Naive B cell (primary cell): ENCODE measurements at regions not wholly inside any gene's neighbourhood (a gene's known extent, or its start where the extent isn't known, plus 50 kb on each side); places are given as distances from the start of the nearest gene placed in this dataset.
"Not testable (repeated sequence)": the region's sequence is repeated elsewhere in the genome, so short reads cannot be mapped to it uniquely, and the experiment has no call there.

Experiments
- ATAC-seq, 2 donors: fragments of 150-1000 bp; cut with Tn5 transposase; 2 replicates each; pipeline ENCODE4 v1.10.0; 2021; ENCODE audit warnings: low read depth in 2 of 2, mild to moderate bottlenecking in 2 of 2, moderate library complexity in 2 of 2
- DNase-seq: peaks from one replicate; pipeline ENCODE4 v3.0.0; 2022
- H3K27ac Mint-ChIP-seq, 6 donors: one replicate each; pipeline ENCODE4 v1.8.0; 2020 to 2022; ENCODE audit warnings: mild to moderate bottlenecking in 6 of 6, mixed read lengths in 6 of 6, moderate library complexity in 5 of 6, inconsistent platforms in 2 of 6
- H3K27me3 Mint-ChIP-seq, 3 donors: one replicate each; pipeline ENCODE4 v1.8.0; 2021 to 2022; ENCODE audit warnings: mixed read lengths in 3 of 3, mild to moderate bottlenecking in 1 of 3
- H3K36me3 Mint-ChIP-seq, 2 donors: one replicate each; pipeline ENCODE4 v1.8.0; 2020 to 2022; ENCODE audit warnings: mixed read lengths in 2 of 2, inconsistent platforms in 1 of 2, mild to moderate bottlenecking in 1 of 2
- H3K4me1 Mint-ChIP-seq, 3 donors: one replicate each; pipeline ENCODE4 v1.8.0; 2020 to 2022; ENCODE audit warnings: mixed read lengths in 3 of 3, inconsistent platforms in 1 of 3, mild to moderate bottlenecking in 1 of 3, moderate library complexity in 1 of 3
- H3K4me3 Mint-ChIP-seq, 8 donors: one replicate each; pipeline ENCODE4 v1.8.0; 2020 to 2022; ENCODE audit warnings: mild to moderate bottlenecking in 8 of 8, mixed read lengths in 8 of 8, moderate library complexity in 8 of 8, inconsistent platforms in 2 of 8
- H3K9me3 Mint-ChIP-seq, 7 donors: one replicate each; pipeline ENCODE4 v1.8.0; 2020 to 2022; ENCODE audit warnings: mixed read lengths in 7 of 7, mild to moderate bottlenecking in 5 of 7, inconsistent platforms in 2 of 7, moderate library complexity in 1 of 7

GRCh38 chr4:190118519-190118918, 54.2 kb downstream of the DBET start:
- not testable (repeated sequence) for H3K4me3 Mint-ChIP-seq, H3K36me3 Mint-ChIP-seq, H3K4me1 Mint-ChIP-seq, ATAC-seq, H3K27ac Mint-ChIP-seq, H3K27me3 Mint-ChIP-seq, DNase-seq, H3K9me3 Mint-ChIP-seq

- DNase-seq, H3K27ac Mint-ChIP-seq, H3K4me3 Mint-ChIP-seq: not testable (repeated sequence)
These were observed 54.1 kb upstream of the DUX4 start for GRCh38 chr4:190119474-190119873.

GRCh38 chr4:190120111-190120514, 53.5 kb upstream of the DUX4 start:
- H3K9me3 Mint-ChIP-seq, H3K27me3 Mint-ChIP-seq, H3K4me1 Mint-ChIP-seq, H3K36me3 Mint-ChIP-seq, DNase-seq, H3K27ac Mint-ChIP-seq, H3K4me3 Mint-ChIP-seq: not testable (repeated sequence)
- peak; percentile 55 to 71 for ATAC-seq

More at GRCh38 chr4:190119474-190119873, 54.1 kb upstream of the DUX4 start:
- H3K27me3 Mint-ChIP-seq, ATAC-seq, H3K36me3 Mint-ChIP-seq, H3K4me1 Mint-ChIP-seq, H3K9me3 Mint-ChIP-seq: not testable (repeated sequence)

GRCh38 chr4:190120537-190121001, 53.0 kb upstream of the DUX4 start:
- H3K27ac Mint-ChIP-seq, H3K4me3 Mint-ChIP-seq, H3K36me3 Mint-ChIP-seq, H3K4me1 Mint-ChIP-seq, H3K9me3 Mint-ChIP-seq, DNase-seq, H3K27me3 Mint-ChIP-seq: not testable (repeated sequence)
- peak in 1 of 2 donors; percentile 63 for ATAC-seq

GRCh38 chr4:190121076-190121671, 52.4 kb upstream of the DUX4 start:
- ATAC-seq, H3K4me3 Mint-ChIP-seq, H3K36me3 Mint-ChIP-seq, DNase-seq, H3K27ac Mint-ChIP-seq, H3K9me3 Mint-ChIP-seq, H3K4me1 Mint-ChIP-seq, H3K27me3 Mint-ChIP-seq: not testable (repeated sequence)

GRCh38 chr4:190121759-190122158, 51.8 kb upstream of the DUX4 start:
- Mint-ChIP-seq H3K9me3 (peaks cover 0 to 2% (median 0%) of the 10 kb centered on the region in 7 donors), H3K36me3 (no peaks in the 10 kb centered on the region), H3K27me3 (no peaks in the 10 kb centered on the region), H3K4me1 (no peaks in the 10 kb centered on the region), H3K4me3 (no peak overlapping the region), H3K27ac (no peak overlapping the region)
- ATAC-seq (no peak), DNase-seq (no peak)

- H3K27ac Mint-ChIP-seq, H3K9me3 Mint-ChIP-seq, H3K4me1 Mint-ChIP-seq, ATAC-seq, H3K27me3 Mint-ChIP-seq, H3K36me3 Mint-ChIP-seq, DNase-seq, H3K4me3 Mint-ChIP-seq: not testable (repeated sequence)
These were observed 51.1 kb upstream of the DUX4 start for GRCh38 chr4:190122161-190123142.
